ENCODE measurements at regions not wholly inside any gene's neighbourhood (a gene's known extent, or its start where the extent isn't known, plus 50 kb on each side); places are given as distances from the start of the nearest gene placed in this dataset.
"Not testable (repeated sequence)": the region's sequence is repeated elsewhere in the genome, so short reads cannot be mapped to it uniquely, and the experiment has no call there.

DNA sequence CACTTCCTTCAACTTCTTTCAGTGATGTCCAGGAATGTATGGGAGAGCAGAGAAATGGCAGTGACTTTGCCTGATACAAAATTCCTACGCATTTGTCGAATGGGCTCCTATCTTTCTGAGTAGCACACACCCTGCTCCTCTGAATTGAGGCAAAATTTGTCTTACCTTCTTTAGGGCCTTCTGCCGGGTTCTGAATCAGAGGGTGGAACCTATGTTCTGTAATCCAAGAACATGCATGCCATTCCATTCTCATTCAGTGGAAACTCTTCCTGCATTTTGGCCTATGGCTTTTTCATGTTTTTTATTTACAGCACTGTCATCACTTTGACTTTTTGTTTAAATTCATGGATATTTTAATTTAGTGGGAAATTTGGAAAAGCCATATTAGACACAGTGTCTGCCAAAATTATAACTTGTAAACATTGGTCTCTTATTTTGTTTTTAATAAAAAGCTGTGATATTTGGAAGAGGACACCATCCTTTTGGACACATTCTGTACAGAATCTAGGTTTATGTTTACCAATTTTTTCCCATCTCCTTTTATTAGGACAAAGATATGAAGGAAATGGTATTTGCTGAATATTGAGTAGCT, 402.2 kb upstream of the FAR2 start:
- FAIRE-seq (no peak), DNase-seq (ENCODE audit: insufficient read length, low spot score) (no peak)
- TF ChIP-seq, protein P1, sequence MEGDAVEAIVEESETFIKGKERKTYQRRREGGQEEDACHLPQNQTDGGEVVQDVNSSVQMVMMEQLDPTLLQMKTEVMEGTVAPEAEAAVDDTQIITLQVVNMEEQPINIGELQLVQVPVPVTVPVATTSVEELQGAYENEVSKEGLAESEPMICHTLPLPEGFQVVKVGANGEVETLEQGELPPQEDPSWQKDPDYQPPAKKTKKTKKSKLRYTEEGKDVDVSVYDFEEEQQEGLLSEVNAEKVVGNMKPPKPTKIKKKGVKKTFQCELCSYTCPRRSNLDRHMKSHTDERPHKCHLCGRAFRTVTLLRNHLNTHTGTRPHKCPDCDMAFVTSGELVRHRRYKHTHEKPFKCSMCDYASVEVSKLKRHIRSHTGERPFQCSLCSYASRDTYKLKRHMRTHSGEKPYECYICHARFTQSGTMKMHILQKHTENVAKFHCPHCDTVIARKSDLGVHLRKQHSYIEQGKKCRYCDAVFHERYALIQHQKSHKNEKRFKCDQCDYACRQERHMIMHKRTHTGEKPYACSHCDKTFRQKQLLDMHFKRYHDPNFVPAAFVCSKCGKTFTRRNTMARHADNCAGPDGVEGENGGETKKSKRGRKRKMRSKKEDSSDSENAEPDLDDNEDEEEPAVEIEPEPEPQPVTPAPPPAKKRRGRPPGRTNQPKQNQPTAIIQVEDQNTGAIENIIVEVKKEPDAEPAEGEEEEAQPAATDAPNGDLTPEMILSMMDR (IDR thresholded peaks at IDR 0.05; ENCODE audit: insufficient read depth, missing control alignments), result no peak

DNA sequence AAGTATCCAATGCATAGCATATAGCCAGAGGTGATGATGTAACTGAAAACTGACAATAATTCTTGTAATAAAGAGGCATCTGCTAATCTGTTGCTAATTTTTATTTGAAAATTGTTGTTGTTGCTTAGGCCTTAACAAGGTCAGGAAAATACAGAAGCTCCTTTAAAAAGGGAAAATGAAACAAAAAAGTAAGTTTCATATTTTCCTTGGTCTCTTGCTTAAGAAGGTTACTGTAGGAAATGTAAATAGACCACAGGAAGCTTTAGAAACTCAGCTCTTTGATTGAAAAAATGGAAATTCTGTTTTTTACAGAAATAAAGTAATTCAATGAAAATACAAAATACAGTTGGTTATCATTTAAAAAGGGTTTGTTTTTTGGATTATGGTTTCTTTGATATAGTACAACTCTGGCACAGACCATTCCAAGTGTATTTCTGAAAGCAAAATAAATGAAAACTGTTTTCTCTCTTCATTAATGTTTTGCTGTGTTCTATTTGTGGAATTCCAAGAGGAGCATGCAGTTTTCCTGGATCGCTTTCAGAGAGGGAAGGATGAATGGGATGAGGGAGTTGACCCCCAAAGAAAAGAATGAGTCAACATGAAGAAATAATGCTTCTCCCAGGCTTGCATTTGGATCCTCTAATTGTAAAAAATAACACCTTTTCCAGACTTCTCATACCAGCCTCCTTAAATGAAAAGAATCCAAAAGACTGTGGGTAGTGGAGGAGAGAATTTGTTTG, 398.0 kb upstream of the FAR2 start:
- DNase-seq (ENCODE audit: insufficient read length, low spot score) (no peak), FAIRE-seq (no peak)
- TF ChIP-seq, protein P1 (IDR thresholded peaks at IDR 0.05; ENCODE audit: insufficient read depth, missing control alignments), result no peak

GRCh38 chr12:28755027-28755426, 394.1 kb upstream of the FAR2 start:
- TF ChIP-seq, protein P1 (IDR thresholded peaks at IDR 0.05; ENCODE audit: insufficient read depth, missing control alignments), result no peak
- FAIRE-seq (no peak), DNase-seq (ENCODE audit: insufficient read length, low spot score) (no peak)

DNA sequence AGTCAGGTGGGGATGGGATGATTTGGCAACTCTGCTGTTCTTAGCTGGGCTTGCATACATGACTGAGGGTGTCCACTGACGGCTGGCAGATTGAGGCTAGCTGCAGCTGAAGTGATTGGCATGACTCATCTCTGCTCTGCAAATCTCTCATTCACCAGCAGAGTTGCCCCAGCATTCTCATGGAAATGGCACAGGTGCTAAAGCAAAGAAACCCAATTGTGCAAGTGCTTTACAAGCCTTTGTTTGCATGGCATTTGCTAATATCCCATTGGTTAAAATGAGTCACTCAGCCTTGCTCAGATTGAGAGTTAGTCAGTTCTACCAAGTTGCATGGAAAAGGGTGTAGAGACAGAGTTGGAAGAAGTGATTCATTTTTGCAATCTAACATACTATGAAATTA, 389.7 kb upstream of the FAR2 start:
- DNase-seq (ENCODE audit: insufficient read length, low spot score) (no peak), FAIRE-seq (no peak)
- TF ChIP-seq, protein P1 (IDR thresholded peaks at IDR 0.05; ENCODE audit: insufficient read depth, missing control alignments), result no peak

- not testable (repeated sequence) for DNase-seq (ENCODE audit: insufficient read length, low spot score); FAIRE-seq
Observed at GRCh38 chr12:28760040-28760903, 388.8 kb upstream of the FAR2 start.

GRCh38 chr12:28761897-28762296, 387.2 kb upstream of the FAR2 start:
- DNase-seq (ENCODE audit: insufficient read length, low spot score); FAIRE-seq: not testable (repeated sequence)

DNA sequence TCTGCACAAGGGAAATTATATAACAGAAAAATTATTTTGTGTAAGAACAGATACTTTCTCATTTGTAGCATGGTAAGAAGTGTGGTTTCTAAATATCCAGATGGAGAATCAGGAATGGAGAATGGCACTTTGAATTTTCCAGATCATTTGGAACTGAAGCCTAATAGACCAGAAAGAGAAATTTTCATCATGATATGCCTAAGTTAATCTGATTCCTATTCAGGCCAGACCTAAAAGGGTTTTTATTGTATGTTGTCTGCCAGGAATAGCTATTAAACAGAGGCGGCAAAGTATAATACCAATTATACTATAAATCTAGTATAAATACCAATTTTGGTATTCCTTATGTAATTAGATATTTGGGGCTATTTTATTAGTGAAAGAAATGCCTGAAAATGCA, 382.7 kb upstream of the FAR2 start:
- TF ChIP-seq, protein P1 (IDR thresholded peaks at IDR 0.05; ENCODE audit: insufficient read depth, missing control alignments), result no peak
- DNase-seq (ENCODE audit: insufficient read length, low spot score) (no peak), FAIRE-seq (no peak)
